OCI-LY1 (cell line): ENCODE measurements at regions not wholly inside any gene's neighbourhood (a gene's known extent, or its start where the extent isn't known, plus 50 kb on each side); places are given as distances from the start of the nearest gene placed in this dataset.

Experiments used
- H2AFZ ChIP-seq: fragments of 200-600 bp; sonication (generic), shearing (Covaris generic); 2 replicates; pipeline ENCODE4 v1.6.0; 2014; ENCODE audit warnings: antibody characterized with exemption, mild to moderate bottlenecking, low read length
- H3F3A ChIP-seq: fragments of 200-600 bp; sonication (generic), shearing (Covaris generic); 2 replicates; pipeline ENCODE4 v1.6.0; 2014; ENCODE audit warnings: mild to moderate bottlenecking, antibody characterized with exemption, low read length, moderate library complexity; ENCODE audit not compliant: insufficient read depth
- H3K27ac ChIP-seq: fragments of 200-600 bp; sonication (generic); 2 replicates; pipeline ENCODE4 v1.5.1; 2014; ENCODE audit warnings: low read length, mixed run types, mild to moderate bottlenecking, low read depth; ENCODE audit not compliant: poor library complexity, severe bottlenecking
- H3K27me3 ChIP-seq: fragments of 200-600 bp; sonication (generic); 2 replicates; pipeline ENCODE4 v1.6.0; 2014; ENCODE audit warnings: antibody characterized with exemption, mild to moderate bottlenecking, low read length, moderate library complexity; ENCODE audit not compliant: insufficient read depth
- H3K36me3 ChIP-seq: fragments of 200-600 bp; sonication (generic); 2 replicates; pipeline ENCODE4 v1.6.1; 2014; ENCODE audit warnings: mild to moderate bottlenecking, antibody characterized with exemption, low read length, moderate library complexity, mixed read lengths; ENCODE audit not compliant: insufficient read depth
- H3K4me1 ChIP-seq: fragments of 200-600 bp; sonication (generic); 2 replicates; pipeline ENCODE4 v1.5.1; 2014; ENCODE audit warnings: mild to moderate bottlenecking, low read length, moderate library complexity; ENCODE audit not compliant: insufficient read depth, severe bottlenecking
- H3K4me2 ChIP-seq: fragments of 200-600 bp; sonication (generic), shearing (Covaris generic); 2 replicates; pipeline ENCODE4 v1.6.1; 2014; ENCODE audit warnings: low read length
- H3K4me3 ChIP-seq: fragments of 200-600 bp; sonication (generic); 2 replicates; pipeline ENCODE4 v1.5.1; 2014; ENCODE audit warnings: low read length, low read depth, mild to moderate bottlenecking, mixed read lengths; ENCODE audit not compliant: poor library complexity, severe bottlenecking
- H3K79me2 ChIP-seq: fragments of 200-600 bp; shearing (Covaris generic); 2 replicates; pipeline ENCODE4 v1.6.1; 2016; ENCODE audit warnings: mixed run types, low read length, mixed read lengths; ENCODE audit not compliant: insufficient read depth
- H3K9ac ChIP-seq: fragments of 200-600 bp; sonication (generic), shearing (Covaris generic); 2 replicates; pipeline ENCODE4 v1.6.1; 2014; ENCODE audit warnings: mild to moderate bottlenecking, low read length, mixed read lengths
- H3K9me2 ChIP-seq: fragments of 200-600 bp; sonication (generic), shearing (Covaris generic); 2 replicates; pipeline ENCODE4 v1.6.1; 2014; ENCODE audit warnings: low read depth, mild to moderate bottlenecking, low read length, mixed read lengths
- H3K9me3 ChIP-seq: fragments of 200-600 bp; shearing (Covaris generic); 2 replicates; pipeline ENCODE4 v1.6.1; 2014; ENCODE audit warnings: low read length, mixed read lengths
- H4K20me1 ChIP-seq: fragments of 200-600 bp; sonication (generic), shearing (Covaris generic); 2 replicates; pipeline ENCODE4 v1.6.0; 2016; ENCODE audit warnings: mild to moderate bottlenecking, low read length; ENCODE audit not compliant: insufficient read depth
- EZH2 ChIP-seq: fragments of 200-600 bp; sonication (generic), shearing (Covaris generic); IDR thresholded peaks from 2 replicates; pipeline ENCODE4 v1.8.0; 2017; ENCODE audit warnings: borderline replicate concordance, mixed run types, mild to moderate bottlenecking, antibody characterized with exemption, low read length, moderate library complexity, mixed read lengths
- TF ChIP-seq, protein P1 (sequence below): fragments of 200-600 bp; sonication (generic), shearing (Covaris generic); IDR thresholded peaks from 2 replicates; pipeline ENCODE4 v1.5.1; 2017; ENCODE audit warnings: mild to moderate bottlenecking, antibody characterized with exemption, low read length, moderate library complexity, mixed read lengths

- Histone ChIP-seq H3K4me3 (no peak overlapping the region), H3F3A (no peaks in the 10 kb centered on the region), H3K36me3 (no peaks in the 10 kb centered on the region), H3K79me2 (no peaks in the 10 kb centered on the region), H3K4me1 (no peaks in the 10 kb centered on the region), H3K9ac (no peak overlapping the region), H3K27me3 (no peaks in the 10 kb centered on the region; the same call in 1 of the 2 replicates), H2AFZ (no peak overlapping the region), H3K9me3 (no peaks in the 10 kb centered on the region), H4K20me1 (no peaks in the 10 kb centered on the region), H3K27ac (no peak overlapping the region), H3K4me2 (no peak overlapping the region), H3K9me2 (no peaks in the 10 kb centered on the region)
- TF ChIP-seq EZH2, result no peak
- TF ChIP-seq, protein P1, sequence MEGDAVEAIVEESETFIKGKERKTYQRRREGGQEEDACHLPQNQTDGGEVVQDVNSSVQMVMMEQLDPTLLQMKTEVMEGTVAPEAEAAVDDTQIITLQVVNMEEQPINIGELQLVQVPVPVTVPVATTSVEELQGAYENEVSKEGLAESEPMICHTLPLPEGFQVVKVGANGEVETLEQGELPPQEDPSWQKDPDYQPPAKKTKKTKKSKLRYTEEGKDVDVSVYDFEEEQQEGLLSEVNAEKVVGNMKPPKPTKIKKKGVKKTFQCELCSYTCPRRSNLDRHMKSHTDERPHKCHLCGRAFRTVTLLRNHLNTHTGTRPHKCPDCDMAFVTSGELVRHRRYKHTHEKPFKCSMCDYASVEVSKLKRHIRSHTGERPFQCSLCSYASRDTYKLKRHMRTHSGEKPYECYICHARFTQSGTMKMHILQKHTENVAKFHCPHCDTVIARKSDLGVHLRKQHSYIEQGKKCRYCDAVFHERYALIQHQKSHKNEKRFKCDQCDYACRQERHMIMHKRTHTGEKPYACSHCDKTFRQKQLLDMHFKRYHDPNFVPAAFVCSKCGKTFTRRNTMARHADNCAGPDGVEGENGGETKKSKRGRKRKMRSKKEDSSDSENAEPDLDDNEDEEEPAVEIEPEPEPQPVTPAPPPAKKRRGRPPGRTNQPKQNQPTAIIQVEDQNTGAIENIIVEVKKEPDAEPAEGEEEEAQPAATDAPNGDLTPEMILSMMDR, result no peak
Observed at GRCh38 chr6:971981-972640, 279.2 kb upstream of the EXOC2 start.

GRCh38 chr6:968791-969190 is 275.9 kb upstream of the EXOC2 start:
- TF ChIP-seq, protein P1, result no peak
- TF ChIP-seq EZH2, result no peak
- Histone ChIP-seq H3K36me3 (no peaks in the 10 kb centered on the region), H3K79me2 (no peaks in the 10 kb centered on the region), H3K27me3 (no peaks in the 10 kb centered on the region; the same call in 1 of the 2 replicates), H3K4me3 (no peak overlapping the region), H3K4me1 (no peaks in the 10 kb centered on the region), H3K9me2 (no peaks in the 10 kb centered on the region), H4K20me1 (no peaks in the 10 kb centered on the region), H3F3A (no peaks in the 10 kb centered on the region), H3K4me2 (no peak overlapping the region), H3K9me3 (no peaks in the 10 kb centered on the region), H3K9ac (no peak overlapping the region), H3K27ac (no peak overlapping the region), H2AFZ (no peak overlapping the region)

GRCh38 chr6:967701-968100 is 274.8 kb upstream of the EXOC2 start:
- Histone ChIP-seq H3K36me3 (no peaks in the 10 kb centered on the region), H3K79me2 (no peaks in the 10 kb centered on the region), H3K9me3 (no peaks in the 10 kb centered on the region), H3K4me1 (no peaks in the 10 kb centered on the region), H2AFZ (no peak overlapping the region), H4K20me1 (no peaks in the 10 kb centered on the region), H3K9ac (no peak overlapping the region), H3F3A (no peaks in the 10 kb centered on the region), H3K4me2 (no peak overlapping the region), H3K27ac (no peak overlapping the region), H3K4me3 (no peak overlapping the region), H3K27me3 (no peaks in the 10 kb centered on the region; the same call in 1 of the 2 replicates), H3K9me2 (no peaks in the 10 kb centered on the region)
- TF ChIP-seq EZH2, result no peak
- TF ChIP-seq, protein P1, result no peak
